Uterus (tissue), 3 donors: ENCODE measurements at regions not wholly inside any gene's neighbourhood (a gene's known extent, or its start where the extent isn't known, plus 50 kb on each side); places are given as distances from the start of the nearest gene placed in this dataset.

Experiments
- DNase-seq, 2 donors: peaks; one replicate each; pipeline ENCODE4 v3.0.0-alpha.2; 2019 to 2020
- H3K27ac ChIP-seq, 2 donors: fragments of 200-600 bp; sonication (generic); 1 replicate in 1 of 2; 2 replicates in 1 of 2; pipeline ENCODE4 v1.5.1; 2016 to 2018
- H3K27me3 ChIP-seq, 2 donors: fragments of 200-600 bp; sonication (generic); one replicate each; pipeline ENCODE4 v1.5.1; 2018 to 2019; ENCODE audit warnings: control low read depth in 1 of 2
- H3K36me3 ChIP-seq, 2 donors: fragments of 200-600 bp; sonication (generic); one replicate each; pipeline ENCODE4 v1.5.1; 2019; ENCODE audit warnings: control low read depth in 1 of 2
- H3K4me1 ChIP-seq, 2 donors: fragments of 200-600 bp; sonication (generic); one replicate each; pipeline ENCODE4 v1.5.1; 2018 to 2019; ENCODE audit warnings: control low read depth in 1 of 2
- H3K4me3 ChIP-seq, 2 donors: fragments of 200-600 bp; sonication (generic); 1 replicate in 1 of 2; 2 replicates in 1 of 2; pipeline ENCODE4 v1.5.1; 2018 to 2019; ENCODE audit warnings: mild to moderate bottlenecking in 1 of 2
- H3K9me3 ChIP-seq, 2 donors: fragments of 200-600 bp; sonication (generic); one replicate each; pipeline ENCODE4 v1.5.1; 2019; ENCODE audit warnings: control low read depth in 1 of 2
- CTCF ChIP-seq, 4 experiments: fragments of 200-600 bp in 2 of 4; fragments of 450-650 bp in 2 of 4; sonication (generic) in 2 of 4; IDR thresholded peaks; one replicate each; pipeline ENCODE4 v1.5.1; 2016 to 2019; ENCODE audit warnings: antibody characterized with exemption in 4 of 4, mild to moderate bottlenecking in 2 of 4, moderate library complexity in 1 of 4
- POLR2A ChIP-seq, 2 donors: fragments of 450-650 bp; IDR thresholded peaks; one replicate each; pipeline ENCODE4 v1.6.1; 2016; ENCODE audit warnings: antibody characterized with exemption in 2 of 2, mild to moderate bottlenecking in 1 of 2, moderate library complexity in 1 of 2
- intact Hi-C: fragments of 100-400 bp; cut with DNase I; formaldehyde crosslinking; loops from one replicate; pipeline ENCODE4 v1.15.1; 2023; ENCODE audit warnings: low total_unique reads
- donor health status: DM: yes; HTN: yes; CAD: no.

- DNase-seq: no peak
- intact Hi-C loops: no loop called here
- TF ChIP-seq POLR2A (IDR thresholded peaks at IDR 0.05): no peak
- TF ChIP-seq CTCF (IDR thresholded peaks at IDR 0.05): no peak
These were observed 758.1 kb upstream of the SALL3 start for GRCh38 chr18:78221496-78221895.

GRCh38 chr18:78228974-78229373 is 750.6 kb upstream of the SALL3 start:
- intact Hi-C loops: no loop called here
- Histone ChIP-seq H3K4me3 (no peak overlapping the region), H3K36me3 (no peaks in the 10 kb centered on the region), H3K27me3 (no peaks in the 10 kb centered on the region), H3K27ac (no peak overlapping the region), H3K4me1 (no peaks in the 10 kb centered on the region), H3K9me3 (no peaks in the 10 kb centered on the region)
- DNase-seq: no peak
- TF ChIP-seq CTCF (IDR thresholded peaks at IDR 0.05) (no peak), POLR2A (IDR thresholded peaks at IDR 0.05) (no peak)

More at GRCh38 chr18:78221496-78221895, 758.1 kb upstream of the SALL3 start:
- H3K4me3 ChIP-seq: no peak overlapping the region
- H3K27ac ChIP-seq: no peak overlapping the region
- no peaks in the 10 kb centered on the region for H3K27me3 ChIP-seq
- no peaks in the 10 kb centered on the region for H3K9me3 ChIP-seq
- no peaks in the 10 kb centered on the region for H3K36me3 ChIP-seq
- no peaks in the 10 kb centered on the region for H3K4me1 ChIP-seq

GRCh38 chr18:78230911-78231310 is 748.7 kb upstream of the SALL3 start:
- Histone ChIP-seq H3K27ac (no peak overlapping the region), H3K36me3 (no peaks in the 10 kb centered on the region), H3K4me1 (no peaks in the 10 kb centered on the region), H3K27me3 (no peaks in the 10 kb centered on the region), H3K4me3 (no peak overlapping the region), H3K9me3 (no peaks in the 10 kb centered on the region)
- TF ChIP-seq POLR2A (IDR thresholded peaks at IDR 0.05) (no peak), CTCF (IDR thresholded peaks at IDR 0.05) (no peak)
- intact Hi-C loops: no loop called here
- no peak for DNase-seq

- H3K27me3 ChIP-seq: no peaks in the 10 kb centered on the region
- intact Hi-C loops: no loop called here
- H3K9me3 ChIP-seq: no peaks in the 10 kb centered on the region
- H3K36me3 ChIP-seq: no peaks in the 10 kb centered on the region
- no peak for TF ChIP-seq CTCF (IDR thresholded peaks at IDR 0.05)
- no peak for DNase-seq
- H3K4me1 ChIP-seq: no peaks in the 10 kb centered on the region
- H3K4me3 ChIP-seq: no peak overlapping the region
- H3K27ac ChIP-seq: no peak overlapping the region
These were observed 747.4 kb upstream of the SALL3 start for GRCh38 chr18:78232196-78232595.

GRCh38 chr18:78237864-78238263 is 741.8 kb upstream of the SALL3 start:
- DNase-seq: no peak
- Histone ChIP-seq H3K4me3 (no peak overlapping the region), H3K4me1 (peaks cover 0 to 1% of the 10 kb centered on the region in 2 donors), H3K36me3 (no peaks in the 10 kb centered on the region), H3K27me3 (no peaks in the 10 kb centered on the region), H3K27ac (no peak overlapping the region), H3K9me3 (no peaks in the 10 kb centered on the region)
- TF ChIP-seq CTCF (IDR thresholded peaks at IDR 0.05) (no peak), POLR2A (IDR thresholded peaks at IDR 0.05) (no peak)
- intact Hi-C loops: no loop called here
